Ascending aorta (tissue), 2 donors: ENCODE measurements at regions not wholly inside any gene's neighbourhood (a gene's known extent, or its start where the extent isn't known, plus 50 kb on each side); places are given as distances from the start of the nearest gene placed in this dataset.
A peak's percentile ranks its signal among the peaks of the same experiment; 100 is the strongest.
"Not testable (repeated sequence)": the region's sequence is repeated elsewhere in the genome, so short reads cannot be mapped to it uniquely, and the experiment has no call there.

Source experiments
- DNase-seq, 2 donors: peaks; one replicate each; pipeline ENCODE4 v3.0.0-alpha.2; 2019; ENCODE audit warnings: low spot score in 2 of 2
- H3K27ac ChIP-seq, 2 donors: fragments of 200-600 bp; sonication (generic); one replicate each; pipeline ENCODE4 v1.5.1; 2016 to 2017; ENCODE audit warnings: mild to moderate bottlenecking in 1 of 2
- H3K27me3 ChIP-seq: fragments of 200-600 bp; sonication (generic); one replicate; pipeline ENCODE4 v1.5.1; 2017
- H3K36me3 ChIP-seq, 2 donors: fragments of 200-600 bp; sonication (generic); one replicate each; pipeline ENCODE4 v1.5.1; 2016
- H3K4me1 ChIP-seq, 2 donors: fragments of 200-600 bp; sonication (generic); one replicate each; pipeline ENCODE4 v1.5.1; 2016 to 2017; ENCODE audit warnings: mild to moderate bottlenecking in 1 of 2
- H3K4me3 ChIP-seq, 2 donors: fragments of 200-600 bp; sonication (generic); one replicate each; pipeline ENCODE4 v1.5.1; 2016 to 2017; ENCODE audit warnings: mild to moderate bottlenecking in 1 of 2
- H3K9me3 ChIP-seq, 2 donors: fragments of 200-600 bp; sonication (generic); one replicate each; pipeline ENCODE4 v1.5.1; 2016
- intact Hi-C: fragments of 100-400 bp; cut with DNase I; formaldehyde crosslinking; loops from one replicate; pipeline ENCODE4 v1.15.1; 2023
- TF ChIP-seq, protein P1 (sequence below), 3 experiments: fragments of 200-600 bp in 2 of 3; fragments of 450-650 bp in 1 of 3; sonication (generic) in 2 of 3; IDR thresholded peaks; one replicate each; pipeline ENCODE4 v1.5.1; 2016 to 2019; ENCODE audit warnings: antibody characterized with exemption in 3 of 3, mild to moderate bottlenecking in 1 of 3, moderate library complexity in 1 of 3

DNA sequence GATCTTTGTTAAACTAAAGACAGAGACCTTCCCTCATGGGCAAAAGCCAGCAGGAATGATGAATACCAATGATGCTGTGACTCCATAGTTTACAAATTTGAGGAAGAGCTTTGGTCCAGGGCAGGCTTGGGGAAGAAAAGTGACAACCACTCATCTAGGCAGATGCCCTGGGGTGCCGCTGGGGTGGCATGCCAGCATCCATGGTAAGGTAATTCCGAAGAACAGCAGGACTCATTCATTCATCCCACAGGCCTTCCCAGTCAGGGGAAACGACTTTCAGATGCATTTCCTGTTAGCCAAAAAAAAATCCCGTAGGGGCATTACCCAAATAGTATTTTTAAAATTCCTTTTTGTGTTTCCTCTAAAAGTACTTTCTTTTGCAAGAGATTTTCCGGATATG lies 180.7 kb upstream of the SERPINE2 start:
- no peak overlapping the region for H3K4me3 ChIP-seq
- H3K36me3 ChIP-seq: no peaks in the 10 kb centered on the region
- TF ChIP-seq, protein P1, sequence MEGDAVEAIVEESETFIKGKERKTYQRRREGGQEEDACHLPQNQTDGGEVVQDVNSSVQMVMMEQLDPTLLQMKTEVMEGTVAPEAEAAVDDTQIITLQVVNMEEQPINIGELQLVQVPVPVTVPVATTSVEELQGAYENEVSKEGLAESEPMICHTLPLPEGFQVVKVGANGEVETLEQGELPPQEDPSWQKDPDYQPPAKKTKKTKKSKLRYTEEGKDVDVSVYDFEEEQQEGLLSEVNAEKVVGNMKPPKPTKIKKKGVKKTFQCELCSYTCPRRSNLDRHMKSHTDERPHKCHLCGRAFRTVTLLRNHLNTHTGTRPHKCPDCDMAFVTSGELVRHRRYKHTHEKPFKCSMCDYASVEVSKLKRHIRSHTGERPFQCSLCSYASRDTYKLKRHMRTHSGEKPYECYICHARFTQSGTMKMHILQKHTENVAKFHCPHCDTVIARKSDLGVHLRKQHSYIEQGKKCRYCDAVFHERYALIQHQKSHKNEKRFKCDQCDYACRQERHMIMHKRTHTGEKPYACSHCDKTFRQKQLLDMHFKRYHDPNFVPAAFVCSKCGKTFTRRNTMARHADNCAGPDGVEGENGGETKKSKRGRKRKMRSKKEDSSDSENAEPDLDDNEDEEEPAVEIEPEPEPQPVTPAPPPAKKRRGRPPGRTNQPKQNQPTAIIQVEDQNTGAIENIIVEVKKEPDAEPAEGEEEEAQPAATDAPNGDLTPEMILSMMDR (IDR thresholded peaks at IDR 0.05): no peak
- no peaks in the 10 kb centered on the region for H3K27me3 ChIP-seq
- no peak overlapping the region for H3K27ac ChIP-seq
- no peaks in the 10 kb centered on the region for H3K9me3 ChIP-seq
- H3K4me1 ChIP-seq: peaks cover 0 to 3% of the 10 kb centered on the region in 2 donors
- no peak for DNase-seq
- intact Hi-C loops: no loop called here

DNA sequence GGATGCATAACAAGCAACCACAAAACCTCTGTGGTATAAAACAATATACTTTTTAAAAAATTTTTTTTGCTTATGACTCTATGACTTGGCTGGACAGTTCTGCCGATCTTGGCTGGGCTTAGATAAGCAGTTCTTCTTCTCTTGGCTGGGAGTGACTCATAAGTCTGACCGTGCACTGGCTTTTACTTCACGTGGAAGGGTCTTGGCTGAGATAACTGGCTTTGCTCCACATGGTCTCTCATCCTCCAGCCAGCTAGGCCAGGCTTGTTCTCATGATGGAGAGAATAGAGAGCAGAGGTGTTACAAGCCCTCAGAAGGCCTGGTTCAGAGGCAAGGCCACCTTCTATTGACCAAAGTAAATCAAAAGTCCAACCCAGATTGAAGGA lies 178.9 kb upstream of the SERPINE2 start:
- H3K36me3 ChIP-seq: no peaks in the 10 kb centered on the region
- H3K4me1 ChIP-seq: peaks cover 0 to 3% of the 10 kb centered on the region in 2 donors
- intact Hi-C loops: no loop called here
- H3K4me3 ChIP-seq: no peak overlapping the region
- H3K27me3 ChIP-seq: no peaks in the 10 kb centered on the region
- TF ChIP-seq, protein P1 (IDR thresholded peaks at IDR 0.05): no peak
- no peaks in the 10 kb centered on the region for H3K9me3 ChIP-seq
- no peak overlapping the region for H3K27ac ChIP-seq
- peak in 1 of 2 donors; percentile 64 for DNase-seq

DNA sequence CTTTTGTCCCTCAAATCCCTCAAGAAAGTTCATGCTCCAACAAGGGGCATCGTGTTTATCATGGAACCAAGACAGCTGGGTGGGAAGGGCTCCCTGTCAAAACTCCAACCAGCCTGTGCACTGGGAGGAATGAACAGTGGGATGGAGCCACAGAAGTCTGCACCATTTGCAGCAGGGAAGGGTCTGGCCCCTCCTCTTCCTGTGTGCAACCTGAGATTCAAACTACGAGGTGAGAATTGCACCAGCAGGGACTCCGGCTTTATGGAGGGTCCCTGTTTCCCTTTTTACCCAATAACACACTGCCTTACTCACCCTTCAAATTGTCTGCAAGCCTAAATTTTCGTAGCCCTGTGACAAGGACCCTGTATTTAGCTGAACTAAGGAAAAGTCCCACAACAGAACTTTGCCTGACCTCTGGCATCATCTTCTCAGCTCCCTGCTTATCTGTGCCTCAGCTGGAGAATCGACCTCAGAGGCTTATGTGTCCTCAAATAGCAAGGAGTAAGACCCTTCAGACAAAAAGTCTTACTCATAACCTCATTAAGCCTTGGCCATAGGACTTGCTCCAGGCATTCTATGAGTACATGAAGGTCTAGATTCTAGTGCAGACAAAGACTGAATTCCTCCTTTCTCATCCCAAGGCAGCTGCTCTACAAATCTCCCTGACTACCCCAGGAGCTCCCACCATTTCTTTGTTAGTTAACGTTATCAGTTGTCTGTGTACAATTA lies 178.3 kb upstream of the SERPINE2 start:
- intact Hi-C loops: no loop called here
- Histone ChIP-seq H3K4me1 (peaks cover 0 to 2% of the 10 kb centered on the region in 2 donors), H3K27ac (no peak overlapping the region), H3K9me3 (no peaks in the 10 kb centered on the region), H3K36me3 (no peaks in the 10 kb centered on the region), H3K4me3 (no peak overlapping the region), H3K27me3 (no peaks in the 10 kb centered on the region)
- no peak for DNase-seq
- TF ChIP-seq, protein P1 (IDR thresholded peaks at IDR 0.05): no peak

DNA sequence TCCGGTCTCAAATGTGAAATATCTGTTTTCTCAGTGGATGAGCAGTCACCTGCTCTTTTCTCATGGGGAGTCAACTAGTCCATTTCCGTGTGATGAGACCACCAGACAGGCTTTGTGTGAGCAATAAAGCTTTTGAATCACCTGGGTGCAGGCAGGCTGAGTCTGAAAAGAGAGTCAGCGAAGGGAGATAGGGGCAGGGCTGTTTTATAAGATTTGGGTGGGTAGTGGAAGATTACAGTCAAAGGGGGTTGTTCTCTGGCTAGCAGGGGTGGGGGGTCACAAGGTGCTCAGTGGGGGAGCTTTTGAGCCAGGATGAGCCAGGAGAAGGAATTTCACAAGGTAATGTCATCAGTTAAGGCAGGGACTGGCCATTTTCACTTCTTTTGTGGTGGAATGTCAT lies 176.5 kb upstream of the SERPINE2 start:
- H3K36me3 ChIP-seq, H3K4me3 ChIP-seq, H3K4me1 ChIP-seq, DNase-seq, H3K27ac ChIP-seq, H3K27me3 ChIP-seq, H3K9me3 ChIP-seq, intact Hi-C loops: not testable (repeated sequence)

DNA sequence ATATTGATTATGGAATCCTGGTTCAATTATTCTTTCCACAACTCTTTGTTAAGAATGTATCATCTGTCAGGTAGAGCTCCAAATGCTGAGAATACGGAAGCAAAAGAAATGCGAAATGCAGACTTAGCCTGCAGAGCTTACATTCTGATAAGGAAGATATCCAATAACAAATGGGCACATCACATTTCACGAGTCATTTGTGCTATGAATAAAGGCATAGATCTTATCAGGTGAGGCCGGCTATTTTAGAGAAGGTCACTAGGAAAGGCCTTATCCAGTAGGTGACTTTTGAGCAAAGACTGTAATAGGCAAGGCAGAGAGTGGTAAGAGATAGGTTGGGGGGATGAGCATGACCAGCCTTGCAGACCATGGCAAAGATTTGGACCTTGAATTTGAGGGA lies 174.3 kb upstream of the SERPINE2 start:
- intact Hi-C loops: no loop called here
- TF ChIP-seq, protein P1 (IDR thresholded peaks at IDR 0.05): no peak
- Histone ChIP-seq H3K4me3 (no peak overlapping the region), H3K36me3 (no peaks in the 10 kb centered on the region), H3K4me1 (no peaks in the 10 kb centered on the region), H3K27ac (no peak overlapping the region), H3K9me3 (no peaks in the 10 kb centered on the region), H3K27me3 (no peaks in the 10 kb centered on the region)
- no peak for DNase-seq

DNA sequence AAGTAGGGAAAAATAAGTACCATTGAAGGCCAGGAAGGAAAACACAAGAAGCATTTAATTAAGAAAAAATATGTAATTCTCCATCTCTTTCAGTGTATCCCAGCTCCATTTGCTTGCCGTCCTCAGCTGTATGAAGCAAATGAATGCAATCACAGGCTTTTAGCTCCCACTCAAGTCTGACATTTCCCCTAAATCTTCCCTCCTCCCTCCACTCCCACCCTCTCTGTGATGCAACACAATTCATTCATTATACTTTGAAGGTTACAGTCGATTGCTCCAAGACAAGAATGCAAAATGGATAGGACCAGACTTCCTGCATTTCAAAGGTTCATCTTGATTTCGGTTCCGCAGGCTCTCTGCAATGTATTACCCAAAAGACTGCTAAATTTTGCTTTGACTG lies 172.7 kb upstream of the SERPINE2 start:
- Histone ChIP-seq H3K27ac (no peak overlapping the region), H3K36me3 (no peaks in the 10 kb centered on the region), H3K4me1 (no peaks in the 10 kb centered on the region), H3K27me3 (no peaks in the 10 kb centered on the region), H3K4me3 (no peak overlapping the region), H3K9me3 (no peaks in the 10 kb centered on the region)
- intact Hi-C loops: no loop called here
- no peak for DNase-seq
- TF ChIP-seq, protein P1 (IDR thresholded peaks at IDR 0.05): no peak
